Islet of Langerhans (tissue), 1 donor: ENCODE measurements at regions not wholly inside any gene's neighbourhood (a gene's known extent, or its start where the extent isn't known, plus 50 kb on each side); places are given as distances from the start of the nearest gene placed in this dataset.
"Not testable (repeated sequence)": the region's sequence is repeated elsewhere in the genome, so short reads cannot be mapped to it uniquely, and the experiment has no call there.

Experiments used
- FAIRE-seq: peaks from one replicate; lab custom pipeline; 2011; peaks lifted over from hg19 to GRCh38; lab: Jason Lieb, UNC

DNA sequence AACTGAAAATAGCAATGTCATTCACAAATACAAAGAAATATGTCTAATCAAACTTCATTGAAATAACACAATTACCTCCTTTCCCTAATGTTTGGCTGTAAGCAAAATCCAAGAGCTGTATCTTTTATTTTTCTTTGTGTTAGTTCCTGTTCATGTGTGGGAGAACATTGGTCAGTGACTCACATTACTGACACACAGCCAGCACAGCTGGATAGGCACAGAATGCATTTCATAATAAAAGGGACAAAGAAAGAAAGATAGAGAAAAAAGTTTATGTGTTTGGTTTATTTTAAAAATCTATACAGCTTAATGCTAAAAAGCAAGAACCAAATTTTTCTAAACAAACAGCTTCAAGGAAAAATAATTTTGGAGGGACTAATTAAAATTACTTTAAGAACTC lies 185.6 kb upstream of the COL3A1 start:
- FAIRE-seq = no peak

DNA sequence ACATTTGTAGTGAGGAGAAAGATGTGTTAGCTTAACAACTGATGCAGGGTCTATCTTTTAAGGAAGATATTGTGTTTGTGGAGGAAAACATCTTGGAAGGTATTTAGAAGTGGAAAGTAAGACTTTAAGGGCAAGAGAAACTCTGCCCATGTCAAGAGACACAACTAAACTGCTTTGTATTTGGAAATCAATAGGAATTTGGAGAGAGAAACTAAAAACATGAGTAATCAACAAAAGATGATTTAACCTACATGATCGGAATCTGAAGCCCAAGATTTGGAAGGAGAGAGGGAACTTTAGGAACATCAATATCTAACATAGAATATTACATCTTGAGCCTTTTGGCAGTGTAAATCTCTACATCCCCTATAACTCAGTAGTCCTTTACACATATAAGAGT lies 184.2 kb upstream of the COL3A1 start:
- FAIRE-seq = no peak

DNA sequence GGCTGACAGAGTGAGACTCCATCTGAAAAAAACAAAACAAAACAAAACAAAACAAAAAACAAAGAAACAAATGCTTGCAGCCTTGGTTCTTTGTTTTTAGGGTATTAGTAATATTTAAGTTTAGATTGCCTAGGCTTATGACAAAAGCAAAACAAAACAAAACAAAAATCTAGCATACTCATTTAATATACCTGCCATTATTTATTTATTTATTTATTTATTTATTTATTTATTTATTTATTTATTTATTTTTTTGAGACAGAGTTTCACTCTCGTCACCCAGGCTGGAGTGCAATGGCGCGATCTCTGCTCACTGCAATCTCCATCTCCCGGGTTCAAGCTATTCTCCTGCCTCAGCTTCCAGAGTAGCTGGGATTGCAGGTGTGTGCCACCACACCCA lies 179.7 kb upstream of the COL3A1 start:
- FAIRE-seq = not testable (repeated sequence)

DNA sequence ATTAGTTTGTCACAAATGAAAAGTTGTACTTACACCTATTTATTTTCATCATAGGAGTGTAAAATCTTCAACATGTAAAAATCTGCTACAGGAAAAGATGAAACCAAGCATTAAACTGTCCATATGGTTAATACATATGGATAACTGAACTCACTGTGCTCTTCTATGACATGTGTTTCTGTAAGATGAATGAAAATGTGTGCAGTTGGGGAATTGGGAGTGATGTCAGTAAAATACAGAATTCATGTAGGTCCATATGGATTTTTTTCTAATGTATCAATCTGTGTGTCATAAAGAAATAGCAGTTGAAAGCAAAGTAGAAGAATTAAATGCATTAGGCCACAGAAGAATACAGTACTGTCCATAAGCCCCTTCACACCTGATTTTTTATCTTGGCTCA lies 178.4 kb upstream of the COL3A1 start:
- FAIRE-seq = no peak

DNA sequence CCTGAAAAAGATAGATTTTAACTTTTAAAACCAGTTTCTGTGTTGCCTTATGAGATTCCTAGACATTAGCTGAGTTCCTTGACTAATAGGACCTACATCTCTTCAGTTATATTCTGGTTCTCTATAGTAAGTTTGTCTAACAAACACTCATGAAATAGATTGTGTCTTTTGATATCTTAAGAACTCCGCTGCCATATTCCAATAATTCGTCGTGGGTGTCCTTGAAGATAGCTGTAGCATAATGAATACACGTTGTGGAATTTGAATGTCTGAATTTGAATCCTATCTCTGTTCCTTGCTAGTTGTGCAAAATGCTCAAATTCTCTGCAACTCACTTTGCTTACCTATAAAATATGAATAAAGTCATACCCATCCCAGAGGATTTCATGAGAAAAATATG lies 176.8 kb upstream of the COL3A1 start:
- FAIRE-seq = no peak

DNA sequence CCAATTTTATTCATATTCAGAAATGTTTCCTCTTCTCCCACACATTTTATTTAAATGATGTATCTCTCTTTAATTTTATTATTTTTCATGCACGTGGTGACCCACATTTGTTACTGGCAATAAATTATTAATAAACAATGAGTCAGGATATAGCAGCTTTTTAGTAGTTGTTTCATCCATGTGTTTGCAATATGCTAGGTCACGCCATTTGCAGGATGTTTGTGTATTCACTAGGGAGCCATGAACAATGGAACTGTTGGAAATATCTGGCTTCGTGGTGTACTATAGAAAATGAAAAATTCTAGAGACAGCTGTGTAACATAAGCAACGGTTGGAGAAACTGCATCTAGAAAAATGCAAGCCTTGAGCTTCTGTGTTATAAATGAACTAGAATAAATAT lies 176.0 kb upstream of the COL3A1 start:
- no peak for FAIRE-seq

DNA sequence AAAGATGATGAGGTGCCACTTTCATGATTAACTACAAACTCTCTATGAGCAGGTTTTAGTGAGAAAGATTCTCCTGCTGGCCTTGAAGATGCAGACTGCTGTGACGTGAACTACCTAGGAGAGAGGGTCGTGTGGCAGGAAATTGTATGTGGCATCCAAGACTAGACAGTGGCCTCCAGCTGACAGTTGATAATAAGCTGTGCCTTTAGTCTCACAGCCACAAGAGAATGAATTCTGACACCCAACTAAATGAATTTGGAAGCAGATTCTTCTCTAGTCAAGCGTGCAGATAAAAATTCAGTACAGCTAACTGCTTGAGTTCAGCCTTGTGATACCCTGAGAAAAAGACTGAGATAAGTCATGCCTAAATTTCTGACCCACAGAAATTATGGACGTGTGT lies 169.0 kb upstream of the COL3A1 start:
- FAIRE-seq = no peak

DNA sequence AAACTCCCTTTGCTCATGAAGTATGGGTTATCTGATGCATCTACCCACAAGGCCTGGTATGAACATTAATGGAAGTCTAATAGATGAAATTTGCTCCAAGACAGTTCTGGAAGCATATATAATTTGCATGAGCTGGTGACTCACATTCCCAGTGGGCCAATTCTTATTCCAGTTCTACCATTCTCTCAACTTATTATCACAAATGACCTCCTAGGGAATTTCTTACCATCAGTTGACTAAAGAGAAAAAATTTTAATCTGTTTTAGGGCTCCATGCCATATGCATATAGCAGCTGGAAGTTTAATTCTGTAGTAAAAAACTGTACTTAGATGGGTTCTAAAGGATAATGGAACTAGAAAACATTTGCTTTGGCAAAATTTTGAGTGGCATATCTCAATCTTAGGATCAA lies 165.2 kb upstream of the COL3A1 start:
- FAIRE-seq = no peak

DNA sequence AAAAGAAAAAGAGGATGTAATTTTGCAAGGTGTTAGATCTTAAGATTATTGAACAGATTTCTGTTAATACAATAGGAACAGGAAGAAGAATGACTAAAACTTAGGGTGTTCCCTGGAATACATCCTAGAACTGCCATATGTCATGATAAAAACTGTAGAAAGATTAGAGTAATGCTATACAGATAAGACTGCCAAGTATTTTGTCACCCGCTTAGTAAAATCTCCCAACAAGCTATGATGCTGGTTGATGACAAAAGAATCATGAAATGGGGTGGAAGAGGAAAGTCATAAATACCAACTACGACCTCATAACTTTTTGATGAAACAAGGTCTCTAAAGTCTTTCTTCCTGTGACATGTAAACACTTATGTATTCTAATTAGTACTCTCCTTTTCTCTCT lies 163.6 kb upstream of the COL3A1 start:
- no peak for FAIRE-seq

DNA sequence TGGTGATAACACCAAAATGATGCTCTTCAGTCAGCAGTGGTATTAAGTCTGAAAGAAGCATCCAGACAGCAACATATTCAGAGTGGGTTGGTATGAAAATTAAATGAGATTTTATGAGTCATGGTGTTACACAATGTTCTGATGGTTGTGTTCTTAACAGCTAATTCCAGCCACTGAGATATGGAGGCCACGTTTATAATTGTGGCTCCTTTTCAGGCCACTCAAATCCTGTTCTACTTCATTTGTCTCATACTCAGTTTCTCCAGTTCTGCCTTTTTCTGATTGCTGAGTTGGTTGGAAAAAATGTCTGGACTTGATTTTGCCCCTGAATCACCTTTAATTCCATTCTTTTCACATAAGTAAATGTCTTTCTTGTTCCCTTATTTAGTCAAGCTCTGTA lies 162.7 kb upstream of the COL3A1 start:
- FAIRE-seq = no peak

DNA sequence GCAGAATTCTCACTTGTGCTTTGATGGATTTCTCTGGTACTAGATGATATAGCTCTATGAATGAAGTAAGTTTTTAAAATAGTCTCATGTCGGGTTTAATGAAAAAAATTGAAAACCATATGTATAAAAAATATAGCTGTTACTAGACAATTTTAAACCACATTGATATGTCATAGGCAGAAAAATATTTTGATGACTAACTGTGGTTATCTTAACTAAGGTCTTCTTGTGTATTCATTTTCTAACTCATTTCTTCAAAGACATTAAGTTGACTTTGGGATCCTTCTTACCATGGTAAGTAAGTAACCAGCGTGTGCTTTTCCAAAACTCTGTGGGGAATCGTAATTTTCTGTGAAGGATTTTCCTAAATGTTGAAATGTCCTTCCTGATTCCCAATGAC lies 160.9 kb upstream of the COL3A1 start:
- no peak for FAIRE-seq

DNA sequence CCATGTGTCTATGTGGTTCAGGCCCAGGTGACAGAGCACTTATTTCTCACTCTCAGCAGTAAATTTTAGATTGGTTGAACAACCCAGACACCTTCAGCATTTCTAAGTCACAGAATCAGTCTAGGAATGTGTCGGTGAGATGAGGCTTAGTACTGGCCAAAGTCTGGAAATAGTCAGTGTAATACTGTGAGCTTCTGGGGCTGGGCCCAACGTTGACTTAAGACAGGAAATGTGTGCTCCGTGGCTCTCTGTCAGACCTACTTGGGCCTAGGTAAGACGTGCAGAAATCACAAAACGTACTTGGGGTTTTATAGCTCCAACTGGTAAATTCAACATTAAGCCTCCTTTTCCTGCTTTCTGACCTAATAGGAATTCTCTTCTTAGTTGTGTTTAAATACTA lies 160.3 kb upstream of the COL3A1 start:
- FAIRE-seq = no peak

DNA sequence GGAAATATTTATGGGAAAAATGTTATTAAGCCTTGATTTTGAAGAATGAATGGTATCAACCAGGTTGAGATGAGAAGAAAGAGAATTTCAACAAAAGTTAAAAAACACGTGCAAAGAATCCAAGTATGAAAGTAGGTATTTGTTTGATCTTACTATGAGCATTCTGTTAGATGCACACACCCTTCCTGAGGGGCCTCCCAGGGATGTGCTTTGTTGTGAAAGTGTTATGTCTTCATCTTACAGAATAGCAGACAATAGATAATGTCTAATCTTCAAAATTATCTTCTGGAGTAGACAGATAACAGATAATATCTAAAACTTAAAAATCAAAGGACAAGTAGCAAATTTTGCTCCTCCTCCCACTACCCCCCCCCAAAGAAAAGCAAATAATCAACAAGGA lies 155.2 kb upstream of the COL3A1 start:
- no peak for FAIRE-seq

DNA sequence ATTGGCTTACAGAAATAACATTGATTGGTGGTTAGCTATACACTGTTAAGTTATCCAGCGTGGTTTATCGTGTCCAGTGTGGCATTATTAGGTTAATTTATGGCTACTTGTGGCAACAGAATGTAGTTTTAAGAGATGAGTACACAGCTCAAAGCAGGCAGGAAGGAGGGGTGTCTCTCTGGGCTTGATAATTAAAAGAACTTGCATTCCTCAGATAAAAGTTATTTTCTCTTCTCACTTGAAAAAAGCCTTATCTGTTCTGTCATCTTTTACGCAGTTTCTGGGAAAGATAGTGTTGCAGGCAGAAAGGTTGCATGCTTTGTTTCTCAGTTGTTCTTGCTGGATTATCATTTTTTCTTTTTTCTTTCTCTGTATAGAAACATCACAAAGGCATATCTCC lies 154.4 kb upstream of the COL3A1 start:
- FAIRE-seq = no peak

DNA sequence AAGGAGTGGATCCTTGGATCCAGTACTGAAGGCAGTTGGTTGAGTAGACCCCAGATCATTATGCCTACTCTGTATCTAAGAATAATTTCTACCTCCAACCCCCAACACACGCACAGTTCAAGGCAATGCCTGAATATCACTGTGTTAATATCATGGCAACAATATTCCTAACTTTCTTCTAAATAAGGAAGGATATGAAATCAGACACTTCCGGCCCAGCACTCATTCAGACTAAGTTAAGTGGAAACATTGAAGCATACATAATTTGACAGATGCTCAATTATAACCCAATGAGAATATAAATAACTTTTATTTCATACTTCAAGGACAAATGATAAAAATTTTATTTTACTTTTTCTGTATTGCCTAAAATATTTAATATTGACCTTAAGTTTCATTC lies 153.6 kb upstream of the COL3A1 start:
- no peak for FAIRE-seq

DNA sequence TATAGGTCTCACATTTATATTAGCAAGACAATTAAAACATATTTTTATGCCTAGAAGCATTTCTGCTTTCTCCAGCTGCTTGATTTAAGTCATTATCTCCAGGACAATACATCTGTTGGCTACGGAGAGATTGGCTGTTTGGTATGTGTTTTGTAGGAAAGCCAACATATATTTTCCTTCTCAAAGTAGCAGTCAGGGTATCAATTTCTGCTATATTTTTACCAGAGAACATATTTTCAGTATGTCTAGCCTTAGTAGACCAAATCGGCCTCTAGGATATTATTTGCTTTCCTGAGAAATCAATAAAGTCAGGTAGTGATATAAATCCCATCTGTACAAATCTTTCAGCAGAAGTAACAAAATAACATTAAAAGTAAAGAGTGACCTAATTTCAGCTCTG lies 150.0 kb upstream of the COL3A1 start:
- FAIRE-seq = no peak

DNA sequence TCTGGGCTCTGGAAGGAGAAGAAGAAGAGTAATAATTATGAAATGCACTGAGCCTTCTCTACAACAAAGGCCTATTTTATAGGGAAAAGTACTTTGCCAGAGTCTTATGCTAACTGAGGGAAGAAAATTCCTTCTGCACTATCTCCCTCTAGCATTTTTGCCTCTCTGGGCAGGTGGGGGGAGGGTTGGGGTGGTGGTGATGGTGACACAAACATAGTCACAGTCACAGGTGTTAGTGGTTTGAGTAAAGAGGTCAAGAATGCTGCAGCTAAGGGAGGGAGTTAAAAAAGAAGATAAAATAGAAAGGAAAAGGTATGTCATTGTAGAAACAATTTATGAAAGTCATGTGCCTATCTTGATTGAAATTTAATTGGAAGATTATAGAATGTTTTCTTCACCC lies 140.8 kb upstream of the COL3A1 start:
- FAIRE-seq = no peak

DNA sequence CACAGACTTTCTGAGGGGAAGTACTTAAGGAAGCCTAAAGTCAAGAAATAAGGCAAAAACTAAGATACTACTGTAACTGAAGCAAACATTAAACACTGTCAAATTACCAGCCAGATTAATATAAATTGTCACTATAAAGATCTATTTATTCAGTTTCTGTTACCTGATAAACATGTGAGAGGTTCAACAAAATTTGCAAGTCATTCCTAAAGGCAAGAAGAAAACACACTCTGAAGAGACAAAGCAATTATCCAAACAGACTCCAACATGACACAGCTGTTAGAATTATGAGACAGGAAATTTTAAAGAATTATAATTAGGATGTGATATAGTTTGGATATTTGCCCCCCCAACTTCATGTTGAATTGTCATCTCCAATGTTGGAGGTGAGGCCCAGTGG lies 140.4 kb upstream of the COL3A1 start:
- no peak for FAIRE-seq

DNA sequence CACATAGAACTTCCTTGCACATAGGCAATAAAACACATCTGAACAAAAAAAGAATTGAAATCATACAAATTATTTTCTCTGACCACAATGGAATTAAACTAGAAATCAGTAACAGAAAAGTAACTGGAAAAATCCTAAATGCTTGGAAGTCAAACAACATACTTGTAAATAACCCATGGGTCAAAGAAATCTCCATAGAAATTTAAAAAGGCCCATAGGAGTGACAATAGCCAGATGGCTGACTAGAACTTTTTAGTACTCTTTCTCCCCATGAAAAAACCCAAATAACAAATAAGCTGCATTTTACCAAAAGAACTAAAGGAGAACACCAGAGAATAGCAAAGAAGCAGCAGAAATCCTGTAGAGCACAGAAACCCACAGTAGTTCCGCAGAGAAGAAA lies 139.2 kb upstream of the COL3A1 start:
- no peak for FAIRE-seq

DNA sequence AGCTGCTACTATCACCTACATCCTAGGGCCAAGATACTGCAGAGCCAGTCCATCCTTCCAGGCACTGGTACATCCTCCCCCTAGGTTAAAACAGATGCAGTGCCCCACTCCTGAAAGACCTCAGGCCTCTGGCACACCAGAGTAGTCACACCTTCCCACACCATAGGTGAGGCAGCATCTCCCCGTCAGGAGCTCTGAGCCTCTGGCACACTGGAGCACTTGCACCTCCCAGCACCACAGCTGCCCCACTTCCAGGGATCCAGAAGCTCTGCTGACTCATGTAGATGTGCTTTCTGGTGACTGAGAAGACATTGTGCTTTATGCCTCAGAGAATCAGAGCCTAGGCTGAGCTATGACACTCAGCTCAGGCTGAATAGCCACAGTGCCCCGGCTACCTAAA lies 138.4 kb upstream of the COL3A1 start:
- FAIRE-seq = no peak

DNA sequence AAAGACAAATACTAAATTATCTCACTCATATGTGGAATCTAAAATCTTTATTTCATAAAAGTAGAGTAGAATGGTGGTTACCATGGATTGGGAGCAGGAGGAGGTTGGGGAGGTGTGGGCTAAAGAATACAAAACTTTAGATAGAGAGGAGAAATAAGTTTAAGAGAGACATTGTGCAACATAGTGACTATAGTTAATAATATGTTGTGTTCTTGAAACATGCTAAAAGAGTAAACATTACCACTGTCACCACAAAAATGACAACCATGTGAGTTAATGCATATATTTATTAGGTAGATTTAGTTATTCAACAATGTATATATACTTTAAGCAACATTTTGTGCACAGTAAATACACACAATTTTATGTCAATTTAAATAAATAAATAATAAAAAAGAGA lies 128.5 kb upstream of the COL3A1 start:
- no peak for FAIRE-seq

DNA sequence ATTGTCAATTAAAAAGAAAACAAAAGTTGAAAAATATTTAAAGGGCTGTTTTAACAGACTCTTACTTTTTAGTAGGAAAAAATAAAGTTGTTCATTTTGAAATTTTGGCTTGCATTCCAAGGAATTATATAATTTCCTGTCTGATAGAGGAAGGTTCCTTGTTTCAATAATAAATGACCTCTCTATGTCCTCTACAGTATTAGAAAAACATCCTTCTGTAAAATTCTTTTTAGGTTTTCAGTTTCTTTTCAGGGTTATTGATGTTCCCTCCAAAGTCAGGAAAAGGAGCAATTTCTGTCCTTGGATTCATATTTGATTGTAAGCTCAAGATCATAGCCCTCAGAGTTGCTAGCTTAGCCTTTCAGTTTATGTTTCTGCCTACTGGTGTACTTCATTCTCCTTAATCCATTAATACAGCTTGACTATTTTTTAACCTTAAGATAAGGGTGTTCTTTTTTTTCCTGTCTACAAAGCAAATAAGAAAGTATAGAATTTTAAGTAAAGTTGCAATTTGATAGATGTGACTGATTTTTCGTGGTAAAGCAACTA lies 125.2 kb upstream of the COL3A1 start:
- FAIRE-seq = no peak

DNA sequence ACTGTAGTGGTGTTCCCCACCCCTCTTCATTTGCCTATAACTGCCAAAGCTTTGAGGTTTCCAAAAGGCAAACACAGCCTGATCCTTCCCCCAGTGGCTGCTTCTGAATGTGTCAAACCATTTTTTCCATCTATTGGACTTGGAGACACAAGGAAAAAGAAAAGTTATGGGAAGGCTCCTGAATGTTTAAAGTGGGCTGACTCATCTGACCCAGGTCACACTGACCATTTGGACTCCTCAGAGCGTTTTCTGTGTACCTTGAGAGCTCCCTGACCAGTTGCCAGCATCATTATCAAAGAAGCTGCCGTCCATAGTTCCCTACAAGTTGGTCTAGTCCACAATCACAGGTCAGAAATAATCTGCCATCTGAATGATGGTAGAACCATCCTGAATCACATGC lies 123.4 kb upstream of the COL3A1 start:
- FAIRE-seq = no peak

DNA sequence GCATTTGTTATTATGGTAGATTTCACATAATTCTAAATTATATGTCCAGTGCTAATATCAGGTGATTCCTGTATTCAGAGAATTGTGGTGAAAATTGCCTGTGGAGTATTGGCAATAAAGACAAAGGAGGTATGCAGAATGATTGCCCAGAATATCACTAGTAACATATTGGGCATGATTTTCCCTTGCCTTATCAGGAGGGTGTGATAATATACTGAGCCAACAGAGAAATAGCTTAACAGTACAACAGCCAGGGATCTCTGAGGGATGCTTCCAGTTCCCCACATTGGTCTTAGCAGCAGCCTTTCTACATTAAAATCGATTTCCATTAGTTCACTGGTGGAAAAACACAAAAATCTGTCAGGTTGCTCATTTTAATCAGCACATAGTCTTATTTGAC lies 122.9 kb upstream of the COL3A1 start:
- FAIRE-seq = no peak

DNA sequence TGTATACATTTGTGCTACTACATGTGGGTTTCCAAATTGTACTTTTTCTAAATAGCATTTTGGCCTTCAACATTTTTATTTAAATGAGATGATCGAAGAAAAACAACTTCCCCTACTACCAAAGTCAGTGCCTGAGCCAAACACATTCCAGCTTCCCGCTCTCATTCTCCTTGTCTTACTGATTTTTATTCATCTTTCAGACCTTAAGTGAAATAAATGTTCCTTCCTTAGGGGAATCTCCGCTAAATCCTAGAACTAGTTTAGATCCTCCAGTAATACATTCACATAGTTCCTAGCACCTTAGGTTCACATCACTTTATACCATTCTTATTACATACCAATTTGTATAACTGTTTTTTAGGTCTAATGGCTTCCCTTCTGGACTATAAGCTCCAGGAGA lies 122.3 kb upstream of the COL3A1 start:
- FAIRE-seq = no peak
